ENCODE measurements at regions not wholly inside any gene's neighbourhood (a gene's known extent, or its start where the extent isn't known, plus 50 kb on each side); places are given as distances from the start of the nearest gene placed in this dataset.
A peak's percentile ranks its signal among the peaks of the same experiment; 100 is the strongest.

- no peak for TF ChIP-seq ZNF30 (CRISPR knock-in tag; IDR thresholded peaks at IDR 0.05)
- TF ChIP-seq, protein P1, sequence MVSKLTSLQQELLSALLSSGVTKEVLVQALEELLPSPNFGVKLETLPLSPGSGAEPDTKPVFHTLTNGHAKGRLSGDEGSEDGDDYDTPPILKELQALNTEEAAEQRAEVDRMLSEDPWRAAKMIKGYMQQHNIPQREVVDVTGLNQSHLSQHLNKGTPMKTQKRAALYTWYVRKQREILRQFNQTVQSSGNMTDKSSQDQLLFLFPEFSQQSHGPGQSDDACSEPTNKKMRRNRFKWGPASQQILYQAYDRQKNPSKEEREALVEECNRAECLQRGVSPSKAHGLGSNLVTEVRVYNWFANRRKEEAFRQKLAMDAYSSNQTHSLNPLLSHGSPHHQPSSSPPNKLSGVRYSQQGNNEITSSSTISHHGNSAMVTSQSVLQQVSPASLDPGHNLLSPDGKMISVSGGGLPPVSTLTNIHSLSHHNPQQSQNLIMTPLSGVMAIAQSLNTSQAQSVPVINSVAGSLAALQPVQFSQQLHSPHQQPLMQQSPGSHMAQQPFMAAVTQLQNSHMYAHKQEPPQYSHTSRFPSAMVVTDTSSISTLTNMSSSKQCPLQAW (CRISPR knock-in tag; IDR thresholded peaks at IDR 0.05), result no peak
- no peak for TF ChIP-seq ZNF788 (CRISPR knock-in tag; IDR thresholded peaks at IDR 0.05; ENCODE audit: borderline replicate concordance)
- TF ChIP-seq RXRA (CRISPR knock-in tag; IDR thresholded peaks at IDR 0.05), result no peak
- TF ChIP-seq, protein P2, sequence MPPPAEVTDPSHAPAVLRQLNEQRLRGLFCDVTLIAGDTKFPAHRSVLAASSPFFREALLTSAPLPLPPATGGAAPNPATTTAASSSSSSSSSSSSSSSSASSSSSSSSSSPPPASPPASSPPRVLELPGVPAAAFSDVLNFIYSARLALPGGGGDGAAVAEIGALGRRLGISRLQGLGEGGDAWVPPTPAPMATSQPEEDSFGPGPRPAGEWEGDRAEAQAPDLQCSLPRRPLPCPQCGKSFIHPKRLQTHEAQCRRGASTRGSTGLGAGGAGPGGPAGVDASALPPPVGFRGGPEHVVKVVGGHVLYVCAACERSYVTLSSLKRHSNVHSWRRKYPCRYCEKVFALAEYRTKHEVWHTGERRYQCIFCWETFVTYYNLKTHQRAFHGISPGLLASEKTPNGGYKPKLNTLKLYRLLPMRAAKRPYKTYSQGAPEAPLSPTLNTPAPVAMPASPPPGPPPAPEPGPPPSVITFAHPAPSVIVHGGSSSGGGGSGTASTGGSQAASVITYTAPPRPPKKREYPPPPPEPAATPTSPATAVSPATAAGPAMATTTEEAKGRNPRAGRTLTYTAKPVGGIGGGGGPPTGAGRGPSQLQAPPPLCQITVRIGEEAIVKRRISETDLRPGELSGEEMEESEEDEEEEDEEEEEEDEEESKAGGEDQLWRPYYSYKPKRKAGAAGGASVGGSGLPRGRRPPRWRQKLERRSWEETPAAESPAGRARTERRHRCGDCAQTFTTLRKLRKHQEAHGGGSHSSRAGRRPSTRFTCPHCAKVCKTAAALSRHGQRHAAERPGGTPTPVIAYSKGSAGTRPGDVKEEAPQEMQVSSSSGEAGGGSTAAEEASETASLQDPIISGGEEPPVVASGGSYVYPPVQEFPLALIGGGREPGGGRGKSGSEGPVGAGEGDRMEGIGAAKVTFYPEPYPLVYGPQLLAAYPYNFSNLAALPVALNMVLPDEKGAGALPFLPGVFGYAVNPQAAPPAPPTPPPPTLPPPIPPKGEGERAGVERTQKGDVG (CRISPR knock-in tag; IDR thresholded peaks at IDR 0.05; ENCODE audit: borderline replicate concordance), result no peak
- no peak for TF ChIP-seq HNRNPK (IDR thresholded peaks at IDR 0.05; ENCODE audit: low read depth, low read length, poor library complexity, severe bottlenecking)
- TF ChIP-seq ZSCAN9 (CRISPR knock-in tag; IDR thresholded peaks at IDR 0.05; ENCODE audit: borderline replicate concordance), result no peak
- no peak for TF ChIP-seq ZBTB20 (CRISPR knock-in tag; IDR thresholded peaks at IDR 0.05; ENCODE audit: borderline replicate concordance, low read depth)
- no peak for TF ChIP-seq FUBP1 (CRISPR knock-in tag; IDR thresholded peaks at IDR 0.05; ENCODE audit: borderline replicate concordance)
- no peak for TF ChIP-seq NFRKB (IDR thresholded peaks at IDR 0.05)
- no peak for TF ChIP-seq TBX2 (CRISPR knock-in tag; IDR thresholded peaks at IDR 0.05; ENCODE audit: borderline replicate concordance)
- no peak for TF ChIP-seq RFXAP (CRISPR knock-in tag; IDR thresholded peaks at IDR 0.05; ENCODE audit: borderline replicate concordance)
- TF ChIP-seq, protein P3, sequence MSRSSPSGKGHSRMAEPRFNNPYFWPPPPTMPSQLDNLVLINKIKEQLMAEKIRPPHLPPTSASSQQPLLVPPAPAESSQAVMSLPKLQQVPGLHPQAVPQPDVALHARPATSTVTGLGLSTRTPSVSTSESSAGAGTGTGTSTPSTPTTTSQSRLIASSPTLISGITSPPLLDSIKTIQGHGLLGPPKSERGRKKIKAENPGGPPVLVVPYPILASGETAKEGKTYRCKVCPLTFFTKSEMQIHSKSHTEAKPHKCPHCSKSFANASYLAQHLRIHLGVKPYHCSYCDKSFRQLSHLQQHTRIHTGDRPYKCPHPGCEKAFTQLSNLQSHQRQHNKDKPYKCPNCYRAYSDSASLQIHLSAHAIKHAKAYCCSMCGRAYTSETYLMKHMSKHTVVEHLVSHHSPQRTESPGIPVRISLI (CRISPR knock-in tag; IDR thresholded peaks at IDR 0.05; ENCODE audit: borderline replicate concordance), result peak; percentile 78
- no peak for TF ChIP-seq ZBTB3 (CRISPR knock-in tag; IDR thresholded peaks at IDR 0.05; ENCODE audit: borderline replicate concordance, low read depth)
- TF ChIP-seq KLF16 (CRISPR knock-in tag; IDR thresholded peaks at IDR 0.05), result no peak
- TF ChIP-seq, protein P4, sequence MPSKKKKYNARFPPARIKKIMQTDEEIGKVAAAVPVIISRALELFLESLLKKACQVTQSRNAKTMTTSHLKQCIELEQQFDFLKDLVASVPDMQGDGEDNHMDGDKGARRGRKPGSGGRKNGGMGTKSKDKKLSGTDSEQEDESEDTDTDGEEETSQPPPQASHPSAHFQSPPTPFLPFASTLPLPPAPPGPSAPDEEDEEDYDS (CRISPR knock-in tag; IDR thresholded peaks at IDR 0.05), result no peak
- no peak for TF ChIP-seq PLRG1 (conservative IDR thresholded peaks at IDR 0.05)
- no peak for TF ChIP-seq CENPX (CRISPR knock-in tag; IDR thresholded peaks at IDR 0.05)
- peak; percentile 13; the same call in 1 of the 2 replicates for TF ChIP-seq CEBPB (IDR thresholded peaks at IDR 0.05; ENCODE audit: borderline replicate concordance, low read depth, low read length)
- no peak for TF ChIP-seq CREB1 (IDR thresholded peaks at IDR 0.05)
- TF ChIP-seq CREB1 (CRISPR knock-in tag; IDR thresholded peaks at IDR 0.05), result 0 out of 2 replicates have a peak, but pooled peaks have one; percentile 27
- TF ChIP-seq SOX13 (IDR thresholded peaks at IDR 0.05), result no peak
- 0 out of 4 replicates have a peak, but pooled peaks of 1 of the 2 experiments have one; percentile 8 for TF ChIP-seq SOX13 (CRISPR knock-in tag; conservative IDR thresholded peaks at IDR 0.05 in 1 of 2, IDR thresholded peaks at IDR 0.05 in 1 of 2)
Observed at GRCh38 chr4:56247646-56248045, 139.6 kb downstream of the AASDH start (continued).

Data from HepG2 (cell line).